GM13976 (cell line): ENCODE measurements at regions not wholly inside any gene's neighbourhood (a gene's known extent, or its start where the extent isn't known, plus 50 kb on each side); places are given as distances from the start of the nearest gene placed in this dataset.

Experiments
- DNase-seq: peaks from one replicate; pipeline ENCODE4 v3.0.0; 2012; ENCODE audit warnings: low spot score
- CTCF ChIP-seq: IDR thresholded peaks from 2 replicates; pipeline ENCODE4 v1.5.1; 2012; ENCODE audit warnings: borderline replicate concordance, mild to moderate bottlenecking; ENCODE audit not compliant: insufficient read depth; ENCODE audit errors: extremely low read depth, missing control alignments, control extremely low read depth
- in situ Hi-C: fragments of 300-500 bp; cut with MboI; formaldehyde crosslinking; loops from one replicate; pipeline ENCODE4 v1.12.0; 2022; ENCODE audit warnings: low sequenced_read_pairs, mixed read lengths, inconsistent platforms; ENCODE audit not compliant: unreplicated experiment

GRCh38 chr17:20920095-20920814 lies 122.6 kb downstream of the USP22 start:
- no peak for TF ChIP-seq CTCF

GRCh38 chr17:20920815-20921199 lies 122.0 kb downstream of the USP22 start:
- in situ Hi-C loops = no loop called here
- no peak for DNase-seq
- no peak for TF ChIP-seq CTCF

More at GRCh38 chr17:20920095-20920814, 122.6 kb downstream of the USP22 start:
- no peak for DNase-seq
- in situ Hi-C loops = no loop called here

- in situ Hi-C loops = no loop called here
- TF ChIP-seq CTCF = no peak
- DNase-seq = no peak
Measured at GRCh38 chr17:20922128-20922670, 120.6 kb downstream of the USP22 start.

- no peak for TF ChIP-seq CTCF
- in situ Hi-C loops = no loop called here
- no peak for DNase-seq
Measured at GRCh38 chr17:20924306-20924705, 118.5 kb downstream of the USP22 start.

- in situ Hi-C loops = no loop called here
- DNase-seq = no peak
- no peak for TF ChIP-seq CTCF
Measured at GRCh38 chr17:20925091-20925490, 117.7 kb downstream of the USP22 start.

GRCh38 chr17:20925954-20926353 lies 116.9 kb downstream of the USP22 start:
- TF ChIP-seq CTCF = no peak
- DNase-seq = no peak
- in situ Hi-C loops = no loop called here
